IPS DF 4.7 (cell line): ENCODE measurements at regions not wholly inside any gene's neighbourhood (a gene's known extent, or its start where the extent isn't known, plus 50 kb on each side); places are given as distances from the start of the nearest gene placed in this dataset.
"Not testable (repeated sequence)": the region's sequence is repeated elsewhere in the genome, so short reads cannot be mapped to it uniquely, and the experiment has no call there.

Experiments
- DNase-seq: peaks from one replicate; pipeline ENCODE4 v3.0.0-alpha.2; 2013; ENCODE audit warnings: low spot score; ENCODE audit errors: extremely low read depth

- no peak for DNase-seq
These were observed 460.8 kb downstream of the RNF144A start for GRCh38 chr2:7377916-7378569.

GRCh38 chr2:7378591-7378990 is 461.4 kb downstream of the RNF144A start:
- no peak for DNase-seq

GRCh38 chr2:7379799-7380198 is 462.6 kb downstream of the RNF144A start:
- DNase-seq = no peak

GRCh38 chr2:7384773-7385349 is 467.6 kb downstream of the RNF144A start:
- no peak for DNase-seq

- DNase-seq = not testable (repeated sequence)
These were observed 473.1 kb downstream of the RNF144A start for GRCh38 chr2:7390311-7390710.

GRCh38 chr2:7392076-7392787 is 475.0 kb downstream of the RNF144A start:
- no peak for DNase-seq

- no peak for DNase-seq
These were observed 477.0 kb downstream of the RNF144A start for GRCh38 chr2:7394195-7394594.

GRCh38 chr2:7400628-7401027 is 483.4 kb downstream of the RNF144A start:
- DNase-seq = no peak

GRCh38 chr2:7403092-7403775 is 486.0 kb downstream of the RNF144A start:
- DNase-seq = no peak

GRCh38 chr2:7405861-7406715 is 488.9 kb downstream of the RNF144A start:
- no peak for DNase-seq

- no peak for DNase-seq
These were observed 489.8 kb downstream of the RNF144A start for GRCh38 chr2:7407001-7407400.

- DNase-seq = no peak
These were observed 490.9 kb downstream of the RNF144A start for GRCh38 chr2:7407906-7408680.

GRCh38 chr2:7411691-7412090 is 494.5 kb downstream of the RNF144A start:
- DNase-seq = no peak

GRCh38 chr2:7417845-7418742 is 500.9 kb downstream of the RNF144A start:
- no peak for DNase-seq

- DNase-seq = no peak
These were observed 502.0 kb downstream of the RNF144A start for GRCh38 chr2:7419186-7419585.

- no peak for DNase-seq
These were observed 502.7 kb downstream of the RNF144A start for GRCh38 chr2:7419814-7420311.

- no peak for DNase-seq
These were observed 503.3 kb downstream of the RNF144A start for GRCh38 chr2:7420530-7420929.

GRCh38 chr2:7424481-7424880 is 507.3 kb downstream of the RNF144A start:
- no peak for DNase-seq
